HG03095 (cell line): ENCODE measurements at regions not wholly inside any gene's neighbourhood (a gene's known extent, or its start where the extent isn't known, plus 50 kb on each side); places are given as distances from the start of the nearest gene placed in this dataset.

Experiments used
- ATAC-seq: cut with Tn5 transposase; IDR thresholded peaks from one replicate; pipeline ENCODE4 v1.9.1; 2021; ENCODE audit warnings: moderate library complexity; ENCODE audit not compliant: unreplicated experiment

DNA sequence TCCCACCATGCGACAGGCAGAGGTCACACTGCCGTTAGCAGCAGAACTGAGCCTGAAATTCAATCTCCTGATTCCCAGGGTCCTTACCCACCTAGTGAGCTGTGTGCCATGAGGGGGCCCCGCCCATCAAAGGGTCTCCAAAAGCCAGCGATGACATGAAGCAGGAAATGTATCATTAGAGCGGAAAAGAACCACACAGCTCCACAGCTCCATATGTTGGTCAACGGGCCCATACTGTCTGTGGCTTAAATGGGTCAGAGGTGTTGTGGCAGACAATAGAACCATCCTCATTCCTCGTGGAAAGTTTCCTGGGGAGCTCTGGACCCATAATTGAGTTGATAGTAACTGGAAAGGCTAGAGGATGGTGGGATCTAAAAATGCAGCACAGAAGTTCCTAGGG, 68.1 kb upstream of the PODXL start:
- ATAC-seq = no peak

DNA sequence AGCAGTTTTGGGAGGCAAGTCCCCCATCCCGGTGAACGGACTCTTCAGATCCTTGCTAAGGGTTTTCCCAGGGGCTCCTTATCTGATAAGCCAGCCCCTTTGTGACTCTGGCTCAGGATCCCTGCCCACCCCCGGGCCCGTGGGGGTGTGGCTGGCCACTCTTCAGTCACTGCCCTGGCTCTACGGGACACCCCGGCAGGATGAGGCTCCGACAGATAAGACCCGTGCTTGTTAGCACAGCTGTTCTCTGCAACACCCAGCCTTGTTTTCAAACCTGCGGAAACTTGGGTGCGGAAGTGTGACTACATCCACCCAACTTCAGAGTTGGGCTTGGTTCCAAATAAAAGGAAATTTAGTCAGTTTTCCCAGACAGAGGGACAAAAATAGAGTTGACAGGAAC, 66.7 kb upstream of the PODXL start:
- no peak for ATAC-seq

DNA sequence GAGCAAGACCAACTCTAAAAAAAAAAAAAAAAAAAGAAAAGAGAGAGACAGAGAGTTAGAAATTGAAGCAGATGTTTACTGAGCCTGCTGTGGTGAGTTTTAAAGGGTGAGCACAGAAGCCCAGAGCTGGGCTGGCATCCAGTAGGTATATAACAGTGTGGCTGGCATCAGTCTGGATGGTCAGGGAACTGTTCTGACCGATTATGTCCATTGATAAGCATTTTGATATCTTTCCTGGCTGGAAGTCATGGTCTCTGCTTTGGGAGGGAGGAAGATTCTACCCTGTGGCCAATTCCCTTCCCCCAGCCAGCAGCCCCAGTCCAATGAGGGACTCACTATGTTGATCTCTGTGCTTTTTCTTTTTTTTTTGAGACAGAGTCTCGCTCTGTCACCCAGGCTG, 65.2 kb upstream of the PODXL start:
- ATAC-seq = no peak

DNA sequence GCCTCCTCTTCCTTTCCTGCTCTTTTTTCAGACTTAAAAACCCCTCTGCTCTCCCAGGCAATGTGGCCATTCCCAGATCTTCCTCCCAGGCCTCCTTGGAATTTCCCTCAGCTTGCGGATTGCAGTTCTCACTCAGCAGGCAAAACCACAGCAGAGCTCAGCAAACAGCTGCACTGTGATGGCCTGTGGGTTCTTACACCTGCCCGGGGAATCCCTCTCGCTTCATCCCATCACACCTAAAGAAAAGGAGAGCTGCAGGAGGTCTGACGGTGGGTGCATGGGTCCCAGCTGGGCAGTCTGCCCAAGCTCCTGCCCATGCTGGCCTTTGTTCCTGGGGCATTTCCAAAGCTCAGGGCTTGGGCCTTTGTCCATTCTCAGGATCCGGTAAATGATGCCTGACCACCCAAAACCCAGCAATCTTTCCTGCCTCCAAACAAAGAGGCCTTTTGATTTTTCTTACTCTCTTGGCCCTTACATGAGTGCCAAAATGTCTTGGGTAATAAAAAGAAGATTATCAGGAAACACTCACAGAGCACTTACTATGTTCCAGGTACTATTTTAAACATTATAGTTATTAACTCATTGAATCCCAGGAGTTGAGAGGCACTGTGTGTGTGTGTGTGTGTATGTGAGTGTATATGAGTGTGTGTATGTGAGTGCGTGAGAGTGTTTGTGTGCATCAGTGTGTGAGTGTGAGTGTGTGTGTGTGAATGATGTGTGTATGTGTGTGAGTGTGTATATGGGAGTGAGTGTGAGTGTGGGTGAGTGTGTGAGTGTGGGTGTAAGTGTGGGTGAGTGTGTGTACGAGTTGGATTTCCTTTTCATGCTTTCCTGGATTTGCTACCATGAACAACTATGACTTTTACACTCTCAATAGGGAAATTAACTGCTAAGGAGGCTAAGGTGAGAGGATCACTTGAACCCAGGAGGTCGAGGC, 64.5 kb upstream of the PODXL start:
- no peak for ATAC-seq

DNA sequence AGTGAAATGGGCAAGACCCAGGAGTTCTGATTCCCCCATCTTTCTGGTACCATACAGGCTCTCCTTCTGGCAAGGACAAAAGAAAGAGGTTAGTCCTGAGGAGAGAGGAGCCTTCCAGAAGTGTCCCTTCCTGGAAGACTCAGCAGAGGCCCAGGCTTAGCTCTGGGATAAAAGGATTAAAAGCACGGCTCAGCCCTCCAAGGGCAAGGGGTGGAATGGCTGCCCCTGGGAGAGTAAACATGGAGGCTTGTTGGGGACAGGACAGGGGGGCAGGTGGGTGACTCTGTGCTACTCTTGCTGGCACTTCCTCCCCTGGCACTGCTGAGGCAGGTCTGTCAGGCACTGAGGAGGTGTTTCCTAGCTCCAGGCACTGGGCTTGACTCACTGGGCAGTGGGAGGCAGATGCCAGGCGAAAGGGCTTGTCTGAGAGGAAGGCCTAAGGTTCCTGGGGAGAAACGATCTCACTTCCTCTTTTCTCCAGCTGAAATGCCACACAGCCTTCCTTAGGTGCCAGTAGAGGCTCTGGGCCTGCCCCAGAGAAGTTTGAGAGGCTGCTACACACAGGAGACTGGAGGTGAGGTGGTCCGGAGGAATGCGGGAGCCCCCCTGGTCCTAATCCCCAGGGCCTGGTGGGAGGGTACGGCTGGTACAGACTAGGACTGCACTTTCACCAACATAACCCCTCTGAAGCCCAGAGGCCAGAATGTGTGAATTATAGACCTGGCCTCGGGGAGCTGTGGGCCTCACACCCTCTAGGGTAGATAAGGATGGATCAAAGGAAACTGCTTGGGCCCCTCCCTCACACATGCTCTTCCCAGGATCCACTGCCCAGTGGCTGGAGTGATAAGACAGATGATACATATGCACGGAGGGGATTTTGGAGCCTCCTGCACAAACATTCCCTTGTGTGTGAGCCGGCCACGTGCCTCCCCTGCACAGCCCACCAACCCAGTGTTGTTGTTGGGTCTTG, 63.2 kb upstream of the PODXL start:
- ATAC-seq = no peak

DNA sequence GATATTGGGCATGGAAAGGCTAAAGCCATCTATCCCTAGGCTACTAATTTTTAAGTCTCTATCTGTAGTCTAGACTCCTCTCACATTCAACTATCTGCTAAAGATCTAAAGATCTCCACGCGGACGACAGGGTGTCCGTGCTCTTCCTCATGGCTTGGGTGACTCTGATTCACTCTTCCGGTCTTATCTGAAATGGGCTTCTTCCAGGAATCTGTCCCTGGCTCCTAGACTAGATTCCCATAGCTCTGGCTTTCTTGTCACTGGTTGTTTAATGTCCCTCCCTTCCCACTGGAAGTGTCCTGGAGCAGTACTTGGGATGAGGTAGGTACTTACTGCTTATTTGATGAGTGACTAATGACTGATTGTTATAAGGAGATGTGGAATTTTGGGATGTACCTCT, 62.0 kb upstream of the PODXL start:
- ATAC-seq = no peak

DNA sequence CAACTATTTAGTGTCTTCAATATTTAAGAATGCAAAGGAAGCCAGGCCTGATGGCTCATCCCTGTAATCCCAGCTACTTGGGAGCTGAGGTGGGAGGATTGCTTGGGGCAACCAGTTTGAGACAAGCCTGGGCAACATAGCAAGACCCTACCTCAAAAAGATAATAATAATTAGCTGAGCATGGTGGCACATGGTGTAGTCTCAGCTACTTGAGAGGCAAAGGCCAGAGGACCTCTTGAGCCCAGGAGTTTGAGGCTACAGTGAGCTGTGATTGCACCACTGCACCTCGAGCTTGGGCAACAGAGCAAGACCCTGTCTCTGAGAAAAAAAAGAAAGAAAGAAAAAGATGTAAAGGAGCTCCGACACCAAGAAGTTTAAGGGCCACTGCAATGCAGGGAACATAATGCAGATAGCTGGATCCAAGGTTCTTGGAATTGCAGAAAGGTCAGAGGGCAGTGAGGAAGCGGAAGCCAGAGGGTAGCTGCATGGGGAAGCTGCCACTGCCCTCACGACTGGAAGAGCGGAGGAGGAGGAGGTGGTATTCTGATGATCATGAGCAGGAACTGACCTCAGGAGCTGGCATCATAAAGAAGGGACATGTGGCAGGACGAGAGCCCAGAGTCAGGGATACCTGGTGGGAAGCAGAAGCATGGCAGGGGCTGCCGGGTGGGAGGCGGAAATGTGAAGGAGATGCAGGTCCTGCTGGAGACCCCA, 60.2 kb upstream of the PODXL start:
- ATAC-seq = no peak

DNA sequence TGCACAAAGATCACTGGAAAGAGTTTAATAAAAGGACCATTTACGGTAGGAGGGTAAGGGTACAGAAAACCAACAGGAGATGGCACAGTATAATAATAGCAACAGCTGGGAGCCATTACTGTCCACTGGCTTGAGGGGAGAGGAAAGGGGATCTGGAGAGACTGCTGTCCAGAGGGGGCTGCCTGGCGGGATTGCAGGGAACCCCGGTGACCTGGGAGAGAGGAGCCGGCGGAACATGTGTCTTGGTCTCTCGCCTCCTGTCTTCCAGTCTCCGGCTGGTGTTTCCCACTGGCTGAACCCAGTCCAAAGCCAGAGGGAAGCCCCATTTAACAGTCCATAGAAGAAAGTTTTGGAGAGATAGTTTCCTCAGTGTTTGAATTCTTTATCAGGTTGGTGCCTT, 57.5 kb upstream of the PODXL start:
- ATAC-seq = no peak

DNA sequence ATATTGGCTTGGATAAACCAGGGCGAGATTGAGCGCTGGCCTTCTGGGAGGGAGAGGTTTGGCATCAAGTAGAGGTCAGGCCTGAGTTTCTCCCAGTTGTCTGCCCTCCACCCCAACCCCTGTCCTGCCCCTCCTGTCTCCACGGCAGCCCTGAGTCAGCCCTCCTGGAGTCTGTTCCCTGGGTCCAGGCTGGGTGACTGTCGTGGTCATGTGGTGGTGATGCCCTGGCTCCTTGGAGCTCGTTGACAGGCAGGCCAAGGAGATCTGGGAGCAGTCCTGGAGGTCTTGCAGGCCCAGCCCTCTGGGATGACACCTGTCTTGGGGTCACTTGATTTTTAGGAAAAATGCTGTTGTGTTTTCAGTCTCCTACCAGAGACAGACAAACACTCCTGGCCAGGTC, 53.6 kb upstream of the PODXL start:
- no peak for ATAC-seq

DNA sequence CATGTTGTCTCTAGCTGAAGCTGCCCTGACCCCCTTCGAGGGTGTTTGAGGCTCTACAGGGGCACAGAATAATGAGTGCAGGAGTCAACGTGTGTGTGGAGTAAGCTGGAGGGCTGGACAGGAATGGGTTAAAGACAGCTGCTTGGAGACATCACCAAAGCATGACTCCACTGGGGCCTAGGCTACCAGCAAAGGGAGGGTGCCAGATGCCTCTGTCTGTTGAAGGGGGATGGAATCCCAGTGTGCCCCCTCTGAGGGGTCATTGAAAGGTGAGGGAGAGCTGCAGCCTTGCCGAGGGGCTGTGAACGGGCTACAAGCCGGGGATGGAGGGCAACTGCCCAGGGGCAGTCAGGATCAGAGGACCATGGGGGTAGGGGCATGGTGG, 51.7 kb upstream of the PODXL start:
- no peak for ATAC-seq

DNA sequence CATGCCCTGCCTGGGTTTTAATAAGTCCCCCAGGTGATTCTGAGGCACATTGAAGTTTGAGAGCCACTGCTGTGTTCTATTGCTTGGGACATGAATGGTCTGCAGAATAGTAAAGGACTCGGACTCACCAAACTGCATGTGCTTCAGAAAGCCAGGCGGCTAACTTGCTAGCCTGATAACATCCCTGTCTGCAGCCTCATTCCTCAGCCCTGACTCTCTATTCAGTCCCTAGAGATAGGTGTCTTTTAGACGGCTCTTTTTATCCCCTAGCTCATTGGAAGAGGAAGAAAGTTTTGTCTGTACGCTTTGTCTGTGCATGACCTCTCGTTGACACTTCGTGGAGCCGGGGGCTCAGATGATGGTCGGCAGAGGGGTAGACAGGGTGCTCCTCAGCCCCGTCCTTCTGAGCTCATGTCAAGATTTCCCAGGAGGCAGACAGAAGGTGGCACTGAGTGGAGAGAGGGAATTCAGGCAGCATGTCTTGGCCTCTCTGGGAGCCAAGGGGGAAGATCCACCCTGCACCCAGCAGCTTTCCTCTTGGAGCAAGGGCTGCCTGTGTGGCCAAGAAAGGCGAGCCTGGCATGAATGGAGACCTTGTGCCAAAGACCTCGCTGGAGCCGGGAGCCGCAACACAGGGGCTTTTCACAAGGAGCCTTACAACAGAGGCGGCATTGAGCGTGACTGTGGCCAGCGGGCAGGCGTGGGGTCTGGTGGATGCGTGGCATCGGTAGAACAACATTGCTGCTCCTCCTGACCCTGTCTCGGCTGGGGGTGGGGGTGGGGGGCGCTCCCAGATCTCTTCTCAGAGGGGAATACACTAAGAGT, 51.1 kb upstream of the PODXL start:
- no peak for ATAC-seq

DNA sequence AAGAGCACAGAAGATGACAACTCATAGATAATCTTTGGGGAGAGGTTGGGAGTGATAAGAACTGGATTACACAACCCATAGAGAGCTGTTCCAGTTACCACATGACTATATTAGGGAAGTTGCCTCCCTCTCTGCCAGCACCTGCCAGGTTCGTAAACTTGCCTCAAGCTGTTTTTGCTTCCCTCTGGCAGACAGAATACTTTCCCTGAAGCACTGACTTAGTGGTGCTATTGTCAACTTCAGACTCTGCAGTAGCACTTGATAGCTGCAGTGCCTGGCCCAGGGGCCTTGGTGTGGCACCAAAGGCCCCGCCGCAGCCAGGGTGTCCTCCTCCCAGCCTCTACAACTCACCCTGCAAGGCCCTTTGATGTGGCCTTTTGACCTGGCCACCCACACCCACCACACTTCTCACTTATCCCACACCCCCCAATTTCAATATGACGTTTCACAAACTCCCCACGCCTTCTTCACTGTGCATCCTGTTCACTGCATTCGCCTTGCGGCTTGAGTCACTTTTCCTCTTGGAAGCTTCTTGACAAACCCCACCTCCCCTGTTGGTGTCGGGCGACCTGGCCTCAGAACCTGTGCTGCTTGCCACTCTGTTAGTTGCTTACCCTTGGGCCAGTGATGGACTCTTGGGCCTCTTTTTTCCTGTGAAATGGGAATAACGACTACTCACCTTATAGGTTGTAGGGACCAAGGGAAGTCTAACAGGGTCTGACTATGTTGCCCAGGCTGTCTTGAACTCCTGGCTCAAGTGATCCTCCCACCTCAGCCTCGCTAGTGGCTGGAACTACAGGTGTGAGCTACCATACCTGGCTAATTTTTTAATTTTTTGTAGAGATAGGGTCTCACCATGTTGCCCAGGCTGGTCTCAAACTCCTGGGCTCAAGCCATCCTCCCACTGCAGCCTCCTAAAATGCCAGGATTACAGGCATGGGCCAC, 50.2 kb upstream of the PODXL start:
- no peak for ATAC-seq
